ENCODE measurements at regions not wholly inside any gene's neighbourhood (a gene's known extent, or its start where the extent isn't known, plus 50 kb on each side); places are given as distances from the start of the nearest gene placed in this dataset.

- H3K4me3 ChIP-seq (ENCODE audit: low read depth, low read length) = no peak overlapping the region
- TF ChIP-seq MAX (IDR thresholded peaks at IDR 0.05; ENCODE audit: low read depth, low read length) (no peak), CTCF (IDR thresholded peaks at IDR 0.05; ENCODE audit: low read depth, low read length) (no peak)
- DNase-seq (ENCODE audit: low read depth) = no peak
Measured at GRCh38 chr5:53777864-53778618, 217.6 kb downstream of the NDUFS4 start.

GRCh38 chr5:53779541-53779981, 219.1 kb downstream of the NDUFS4 start:
- TF ChIP-seq MAX (IDR thresholded peaks at IDR 0.05; ENCODE audit: low read depth, low read length) (no peak), MYC (IDR thresholded peaks at IDR 0.05; ENCODE audit: low read depth, low read length) (no peak), CTCF (IDR thresholded peaks at IDR 0.05; ENCODE audit: low read depth, low read length) (no peak), POLR2A (IDR thresholded peaks at IDR 0.05; ENCODE audit: extremely low read depth, insufficient read length) (no peak)
- no peak for DNase-seq (ENCODE audit: low read depth)
- H3K4me3 ChIP-seq (ENCODE audit: low read depth, low read length) = no peak overlapping the region

GRCh38 chr5:53782620-53783019, 222.2 kb downstream of the NDUFS4 start:
- TF ChIP-seq CTCF (IDR thresholded peaks at IDR 0.05; ENCODE audit: low read depth, low read length) (no peak), POLR2A (IDR thresholded peaks at IDR 0.05; ENCODE audit: extremely low read depth, insufficient read length) (no peak), MYC (IDR thresholded peaks at IDR 0.05; ENCODE audit: low read depth, low read length) (no peak), MAX (IDR thresholded peaks at IDR 0.05; ENCODE audit: low read depth, low read length) (no peak)
- no peak for DNase-seq (ENCODE audit: low read depth)
- no peak overlapping the region for H3K4me3 ChIP-seq (ENCODE audit: low read depth, low read length)

GRCh38 chr5:53783624-53784228, 223.3 kb downstream of the NDUFS4 start:
- DNase-seq (ENCODE audit: low read depth) = no peak
- TF ChIP-seq POLR2A (IDR thresholded peaks at IDR 0.05; ENCODE audit: extremely low read depth, insufficient read length) = no peak
- no peak for TF ChIP-seq MAX (IDR thresholded peaks at IDR 0.05; ENCODE audit: low read depth, low read length)
- no peak for TF ChIP-seq MYC (IDR thresholded peaks at IDR 0.05; ENCODE audit: low read depth, low read length)
- TF ChIP-seq CTCF (IDR thresholded peaks at IDR 0.05; ENCODE audit: low read depth, low read length) = no peak
- H3K4me3 ChIP-seq (ENCODE audit: low read depth, low read length) = no peak overlapping the region

- H3K4me3 ChIP-seq (ENCODE audit: low read depth, low read length) = no peak overlapping the region
- no peak for DNase-seq (ENCODE audit: low read depth)
- no peak for TF ChIP-seq MAX (IDR thresholded peaks at IDR 0.05; ENCODE audit: low read depth, low read length)
- no peak for TF ChIP-seq CTCF (IDR thresholded peaks at IDR 0.05; ENCODE audit: low read depth, low read length)
- TF ChIP-seq MYC (IDR thresholded peaks at IDR 0.05; ENCODE audit: low read depth, low read length) = no peak
- no peak for TF ChIP-seq POLR2A (IDR thresholded peaks at IDR 0.05; ENCODE audit: extremely low read depth, insufficient read length)
Measured at GRCh38 chr5:53784596-53784995, 224.2 kb downstream of the NDUFS4 start.
